Mammary epithelial cell (primary cell): ENCODE measurements at regions not wholly inside any gene's neighbourhood (a gene's known extent, or its start where the extent isn't known, plus 50 kb on each side); places are given as distances from the start of the nearest gene placed in this dataset.

Source experiments
- CTCF ChIP-seq, 2 donors: IDR thresholded peaks in 1 of 2; conservative IDR thresholded peaks in 1 of 2; 2 replicates each; pipeline ENCODE4 v1.5.1; 2011 to 2012; ENCODE audit warnings: inconsistent platforms in 2 of 2, low read length in 2 of 2, mild to moderate bottlenecking in 2 of 2, control low read depth in 1 of 2, low read depth in 1 of 2; ENCODE audit not compliant: insufficient read depth in 1 of 2; ENCODE audit errors: extremely low read depth in 1 of 2
- EZH2 ChIP-seq: IDR thresholded peaks from 2 replicates; pipeline ENCODE4 v1.6.1; 2012; ENCODE audit warnings: low read length, inconsistent platforms, borderline replicate concordance

DNA sequence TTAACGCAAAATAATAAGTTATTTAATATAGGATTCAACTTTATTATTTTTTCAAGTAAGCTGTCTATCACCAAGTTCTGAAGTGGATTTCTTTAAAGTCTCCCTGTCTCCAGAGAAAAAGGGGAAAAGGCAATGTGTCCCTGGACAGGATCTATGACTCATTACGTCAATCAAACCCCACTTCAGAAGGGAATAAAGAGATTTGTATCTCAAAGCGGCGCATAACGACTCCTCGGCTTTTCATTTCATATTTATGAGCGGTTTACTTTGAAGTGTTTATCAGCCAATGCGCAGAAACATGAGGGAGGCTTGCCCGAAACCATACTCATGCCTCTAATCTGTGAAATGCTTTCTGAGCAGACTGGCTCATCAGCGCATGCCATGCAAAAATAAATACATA, 938.6 kb upstream of the WWC1 start:
- no peak for TF ChIP-seq EZH2
- TF ChIP-seq CTCF (conservative IDR thresholded peaks at IDR 0.05 in 1 of 2, IDR thresholded peaks at IDR 0.05 in 1 of 2; ENCODE audit: extremely low read depth in 1 of 2, insufficient read depth in 1 of 2, low read depth in 1 of 2, low read length in 2 of 2) = no peak
